ENCODE measurements at regions not wholly inside any gene's neighbourhood (a gene's known extent, or its start where the extent isn't known, plus 50 kb on each side); places are given as distances from the start of the nearest gene placed in this dataset.

DNA sequence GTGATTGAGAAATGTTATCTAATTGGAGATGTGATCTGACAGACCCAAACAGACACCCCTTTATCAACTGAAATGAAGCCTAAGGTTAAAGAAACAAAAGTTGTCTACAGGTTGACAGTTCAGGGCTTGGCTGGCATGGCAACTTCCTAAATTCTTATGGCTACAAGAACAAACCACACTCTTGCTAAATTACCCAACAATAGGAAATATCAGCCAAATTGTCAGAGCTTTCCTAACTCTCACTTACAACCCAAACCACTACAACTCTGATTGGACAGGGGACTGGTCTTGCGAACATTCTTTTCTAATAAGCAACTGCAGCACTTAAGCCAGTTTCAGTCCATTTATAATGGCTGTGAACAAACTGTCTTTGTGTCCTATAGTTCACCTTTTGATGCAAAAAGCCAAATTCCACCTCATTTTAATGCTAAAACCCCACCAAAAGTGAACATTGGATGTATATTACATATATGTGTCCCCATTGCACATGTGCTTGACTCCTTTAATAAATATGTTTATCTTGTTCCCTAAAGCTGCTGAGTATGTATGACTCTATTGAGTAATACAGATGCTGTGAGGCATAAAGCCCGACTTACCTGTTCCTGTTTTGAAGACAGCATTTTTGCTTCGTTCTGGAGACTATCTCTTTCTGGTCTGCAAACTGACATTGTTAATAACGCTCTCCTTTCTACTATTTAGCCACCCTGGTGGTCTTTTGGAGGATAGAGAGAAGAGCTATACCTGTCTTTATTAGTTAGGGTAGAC, 101.3 kb upstream of the HMCN1 start:
- Histone ChIP-seq H3K27me3 (ENCODE audit: control insufficient read depth, low read length) (0 out of 2 replicates have a peak, but pooled peaks cover 3% of the 10 kb centered on the region), H3K4me2 (ENCODE audit: low read length) (no peak overlapping the region), H3K27ac (ENCODE audit: low read depth, low read length) (no peak overlapping the region), H4K20me1 (ENCODE audit: control insufficient read depth, insufficient read depth, low read depth, low read length) (no peaks in the 10 kb centered on the region), H3K9me2 (replicated peaks; ENCODE audit: control insufficient read depth, low read length) (no peaks in the 10 kb centered on the region), H3F3A (ENCODE audit: control insufficient read depth, insufficient read depth) (no peaks in the 10 kb centered on the region), H3K36me3 (ENCODE audit: control insufficient read depth, low read length) (no peaks in the 10 kb centered on the region), H3K79me2 (ENCODE audit: control insufficient read depth, low read length) (no peaks in the 10 kb centered on the region), H3K9me3 (ENCODE audit: control insufficient read depth, insufficient read depth, low read length) (no peaks in the 10 kb centered on the region), H3K4me3 (ENCODE audit: low read length) (no peak overlapping the region), H3K4me1 (ENCODE audit: control insufficient read depth, low read length) (no peaks in the 10 kb centered on the region)
- TF ChIP-seq EZH2phosphoT487 (IDR thresholded peaks at IDR 0.05; ENCODE audit: borderline replicate concordance, low read length) (no peak), CTCF (IDR thresholded peaks at IDR 0.05; ENCODE audit: low read depth, low read length, poor library complexity, severe bottlenecking) (no peak)

- 0 out of 2 replicates have a peak, but pooled peaks cover 3% of the 10 kb centered on the region for H3K27me3 ChIP-seq (ENCODE audit: control insufficient read depth, low read length)
Observed at GRCh38 chr1:185631843-185632242, 102.3 kb upstream of the HMCN1 start.

DNA sequence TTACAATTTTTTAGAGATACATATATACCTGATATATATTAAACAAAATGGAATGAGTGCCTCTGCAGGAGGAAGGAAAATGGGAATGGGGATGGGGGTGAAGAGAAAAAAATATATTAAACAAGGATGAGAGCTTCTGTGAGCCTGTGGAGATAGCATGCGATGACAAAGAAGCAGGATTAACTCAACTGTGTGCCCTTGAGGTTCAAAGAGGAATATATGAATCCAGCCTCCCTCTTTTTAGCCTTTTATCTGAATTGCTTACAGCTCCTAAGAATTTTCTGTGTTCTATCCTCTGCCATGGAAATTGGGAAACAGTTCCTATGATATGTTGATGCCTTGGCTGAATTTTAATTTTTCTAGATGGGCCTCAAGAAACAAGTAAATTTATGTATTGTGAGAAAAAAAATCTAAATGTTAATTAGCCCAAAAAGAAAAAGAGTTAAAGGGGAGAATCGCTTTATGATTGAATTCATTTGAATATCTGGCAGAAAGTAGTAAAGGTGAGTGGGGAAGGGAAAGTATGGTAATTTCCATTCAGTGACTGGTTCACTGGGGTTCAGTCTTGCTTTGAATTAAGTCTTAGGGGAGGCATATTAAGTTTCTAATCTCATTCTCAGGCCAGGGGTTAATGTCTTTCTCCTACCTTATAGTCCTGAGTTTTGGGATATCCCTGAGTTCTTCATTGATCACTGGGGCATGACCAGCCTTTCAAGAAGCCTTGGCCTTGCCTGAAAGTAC, 106.3 kb upstream of the HMCN1 start:
- Histone ChIP-seq H3K4me1 (ENCODE audit: control insufficient read depth, low read length) (no peaks in the 10 kb centered on the region), H4K20me1 (ENCODE audit: control insufficient read depth, insufficient read depth, low read depth, low read length) (no peaks in the 10 kb centered on the region)
- TF ChIP-seq CTCF (IDR thresholded peaks at IDR 0.05; ENCODE audit: low read depth, low read length, poor library complexity, severe bottlenecking) (no peak), EZH2phosphoT487 (IDR thresholded peaks at IDR 0.05; ENCODE audit: borderline replicate concordance, low read length) (no peak)

More at GRCh38 chr1:185631843-185632242, 102.3 kb upstream of the HMCN1 start:
- H3F3A ChIP-seq (ENCODE audit: control insufficient read depth, insufficient read depth): no peaks in the 10 kb centered on the region
- no peaks in the 10 kb centered on the region for H3K4me1 ChIP-seq (ENCODE audit: control insufficient read depth, low read length)
- no peak overlapping the region for H3K4me3 ChIP-seq (ENCODE audit: low read length)
- H3K79me2 ChIP-seq (ENCODE audit: control insufficient read depth, low read length): no peaks in the 10 kb centered on the region
- H4K20me1 ChIP-seq (ENCODE audit: control insufficient read depth, insufficient read depth, low read depth, low read length): no peaks in the 10 kb centered on the region
- H3K4me2 ChIP-seq (ENCODE audit: low read length): no peak overlapping the region
- H3K9me2 ChIP-seq (replicated peaks; ENCODE audit: control insufficient read depth, low read length): no peaks in the 10 kb centered on the region
- no peak overlapping the region for H3K27ac ChIP-seq (ENCODE audit: low read depth, low read length)
- H3K9me3 ChIP-seq (ENCODE audit: control insufficient read depth, insufficient read depth, low read length): no peaks in the 10 kb centered on the region
- no peaks in the 10 kb centered on the region for H3K36me3 ChIP-seq (ENCODE audit: control insufficient read depth, low read length)
- TF ChIP-seq EZH2phosphoT487 (IDR thresholded peaks at IDR 0.05; ENCODE audit: borderline replicate concordance, low read length) (no peak), CTCF (IDR thresholded peaks at IDR 0.05; ENCODE audit: low read depth, low read length, poor library complexity, severe bottlenecking) (no peak)

More for the DNA sequence above, 106.3 kb upstream of the HMCN1 start:
- Histone ChIP-seq H3K9me2 (replicated peaks; ENCODE audit: control insufficient read depth, low read length) (no peaks in the 10 kb centered on the region), H3K79me2 (ENCODE audit: control insufficient read depth, low read length) (no peaks in the 10 kb centered on the region), H3K27ac (ENCODE audit: low read depth, low read length) (no peak overlapping the region), H3K4me3 (ENCODE audit: low read length) (no peak overlapping the region), H3K9me3 (ENCODE audit: control insufficient read depth, insufficient read depth, low read length) (no peaks in the 10 kb centered on the region), H3F3A (ENCODE audit: control insufficient read depth, insufficient read depth) (no peaks in the 10 kb centered on the region), H3K36me3 (ENCODE audit: control insufficient read depth, low read length) (no peaks in the 10 kb centered on the region), H3K27me3 (ENCODE audit: control insufficient read depth, low read length) (0 out of 2 replicates have a peak, but pooled peaks cover 2% of the 10 kb centered on the region), H3K4me2 (ENCODE audit: low read length) (no peak overlapping the region)
